GM18907 (cell line): ENCODE measurements at regions not wholly inside any gene's neighbourhood (a gene's known extent, or its start where the extent isn't known, plus 50 kb on each side); places are given as distances from the start of the nearest gene placed in this dataset.

ENCODE experiments used
- ATAC-seq: cut with Tn5 transposase; IDR thresholded peaks from one replicate; pipeline ENCODE4 v1.9.1; 2021; ENCODE audit warnings: mild to moderate bottlenecking, moderate library complexity; ENCODE audit not compliant: unreplicated experiment

DNA sequence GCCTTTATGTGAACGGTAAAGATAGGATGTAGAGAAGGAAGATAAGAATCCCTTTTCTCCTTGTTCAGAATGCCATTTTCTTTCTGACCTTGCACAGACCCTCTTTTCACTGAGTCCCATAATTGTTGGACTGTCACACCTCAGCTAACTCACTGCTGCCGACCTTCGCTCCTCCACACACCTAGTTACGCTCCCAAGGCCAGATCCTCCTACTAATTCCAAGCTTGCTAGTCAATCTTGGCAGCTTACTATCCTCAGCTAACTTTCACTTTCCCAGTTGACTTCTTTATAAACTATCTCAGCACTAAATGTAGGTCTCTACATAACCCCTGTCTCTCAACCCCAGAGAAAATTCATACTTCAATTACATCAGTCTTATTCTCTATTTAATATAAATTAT lies 471.8 kb upstream of the PRMT6 start:
- ATAC-seq: no peak

DNA sequence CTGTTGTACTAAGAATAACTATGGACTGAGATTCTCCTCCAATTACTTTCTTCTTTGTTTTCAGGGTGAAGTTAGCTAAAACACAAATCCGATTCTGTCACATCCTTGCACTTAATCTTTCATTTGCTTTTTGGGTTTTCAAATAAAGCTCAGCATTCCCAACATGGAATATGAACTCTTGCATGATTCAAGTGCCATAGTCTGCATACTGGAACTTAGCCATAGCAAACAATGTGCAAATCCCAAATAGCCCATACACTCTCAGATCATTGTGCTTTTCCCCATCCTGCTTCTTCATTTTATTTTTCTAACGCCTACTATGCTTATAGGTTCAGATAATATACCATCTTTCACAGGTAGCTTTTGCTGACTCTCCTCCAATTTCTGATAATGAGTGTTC lies 455.8 kb upstream of the PRMT6 start:
- no peak for ATAC-seq

DNA sequence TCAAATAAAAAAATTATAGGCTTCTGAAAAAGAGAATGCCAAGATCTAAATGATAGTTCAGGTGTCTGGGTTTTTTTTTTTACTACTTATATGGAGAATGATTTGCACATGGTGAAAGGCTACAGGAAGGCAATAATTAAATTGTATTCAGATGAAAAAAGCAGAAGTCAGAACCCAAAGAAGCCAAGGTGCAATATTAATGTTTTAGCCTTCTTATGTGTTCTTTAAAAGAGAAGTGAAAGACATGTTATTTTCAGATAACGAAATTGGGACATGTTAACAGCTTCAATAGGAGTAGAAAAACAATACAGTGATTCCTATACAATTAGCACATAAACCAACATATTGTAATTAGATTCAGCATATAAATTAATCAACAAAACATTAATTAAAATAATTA lies 452.9 kb upstream of the PRMT6 start:
- no peak for ATAC-seq

DNA sequence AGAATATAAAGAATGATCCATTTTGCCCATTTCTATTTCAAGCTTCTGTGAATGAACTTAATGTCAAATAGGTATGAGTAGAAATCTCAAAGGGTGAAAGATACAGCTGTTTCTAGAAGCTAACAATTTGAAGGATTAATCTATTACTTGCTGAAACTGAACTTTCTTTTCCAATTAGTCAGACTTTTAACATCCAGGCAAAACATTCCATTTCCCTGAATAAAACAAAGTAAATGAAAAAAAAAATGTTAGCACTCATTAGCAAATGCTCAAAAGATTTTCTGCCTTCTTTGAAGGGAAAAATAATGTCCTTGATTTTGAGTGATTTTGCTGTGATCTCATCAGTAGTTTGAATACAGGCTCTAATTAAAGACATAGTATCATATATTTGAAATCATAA lies 447.6 kb upstream of the PRMT6 start:
- ATAC-seq: no peak

DNA sequence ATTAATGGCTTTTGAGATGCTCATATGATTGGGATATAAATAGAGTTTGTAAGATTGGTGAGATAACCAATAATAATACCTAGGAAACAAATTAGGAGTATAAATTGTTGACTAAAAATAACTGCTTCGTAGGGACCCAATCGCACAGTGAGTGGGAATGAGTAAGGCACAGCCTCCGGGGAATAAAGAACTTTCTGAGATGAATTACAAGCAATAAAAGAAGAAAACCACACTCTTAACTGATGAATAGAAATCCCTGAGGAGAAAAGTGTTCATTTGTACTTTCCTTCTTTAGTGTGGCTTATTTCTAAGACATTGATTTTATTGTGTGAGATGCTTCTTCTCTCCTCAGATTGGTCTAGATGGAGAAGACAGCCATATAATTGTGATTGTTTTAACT lies 443.4 kb upstream of the PRMT6 start:
- no peak for ATAC-seq

DNA sequence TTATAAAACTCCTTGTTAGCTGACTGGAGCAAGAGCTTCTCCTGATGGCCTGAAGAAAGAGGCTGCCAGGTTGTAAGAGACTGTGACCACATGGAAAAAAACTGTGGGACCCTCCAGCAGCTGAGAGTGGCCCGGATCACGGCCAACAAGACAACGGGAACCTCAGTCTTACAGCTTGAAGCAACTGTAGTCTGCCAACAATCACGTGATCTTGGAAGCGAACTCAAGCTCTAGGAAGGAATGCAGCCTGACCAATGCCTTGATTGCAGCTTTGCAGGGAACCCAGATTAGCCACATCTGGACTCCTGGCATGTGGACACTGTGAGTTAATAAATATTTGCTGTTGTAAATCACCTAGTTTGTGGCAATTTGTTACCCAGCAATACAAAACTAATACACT lies 442.6 kb upstream of the PRMT6 start:
- ATAC-seq: no peak

DNA sequence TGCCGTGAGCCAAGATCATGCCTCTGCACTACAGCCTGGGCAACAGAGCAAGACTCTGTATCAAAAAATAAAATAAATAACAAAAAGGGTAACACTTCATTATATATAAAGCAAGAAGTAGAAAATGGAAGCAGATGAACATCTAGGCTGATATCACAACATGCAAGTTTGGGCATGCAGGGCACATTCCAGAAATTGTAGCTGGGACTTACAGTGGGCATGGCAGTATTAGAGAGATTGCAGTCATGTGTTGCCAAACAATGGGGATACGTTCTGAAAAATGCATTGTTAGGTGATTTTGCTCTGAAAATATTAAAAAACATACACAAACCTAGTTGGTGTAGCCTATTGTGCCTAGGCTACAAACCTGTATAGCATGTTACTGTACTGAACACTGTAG lies 441.0 kb upstream of the PRMT6 start:
- ATAC-seq: no peak

DNA sequence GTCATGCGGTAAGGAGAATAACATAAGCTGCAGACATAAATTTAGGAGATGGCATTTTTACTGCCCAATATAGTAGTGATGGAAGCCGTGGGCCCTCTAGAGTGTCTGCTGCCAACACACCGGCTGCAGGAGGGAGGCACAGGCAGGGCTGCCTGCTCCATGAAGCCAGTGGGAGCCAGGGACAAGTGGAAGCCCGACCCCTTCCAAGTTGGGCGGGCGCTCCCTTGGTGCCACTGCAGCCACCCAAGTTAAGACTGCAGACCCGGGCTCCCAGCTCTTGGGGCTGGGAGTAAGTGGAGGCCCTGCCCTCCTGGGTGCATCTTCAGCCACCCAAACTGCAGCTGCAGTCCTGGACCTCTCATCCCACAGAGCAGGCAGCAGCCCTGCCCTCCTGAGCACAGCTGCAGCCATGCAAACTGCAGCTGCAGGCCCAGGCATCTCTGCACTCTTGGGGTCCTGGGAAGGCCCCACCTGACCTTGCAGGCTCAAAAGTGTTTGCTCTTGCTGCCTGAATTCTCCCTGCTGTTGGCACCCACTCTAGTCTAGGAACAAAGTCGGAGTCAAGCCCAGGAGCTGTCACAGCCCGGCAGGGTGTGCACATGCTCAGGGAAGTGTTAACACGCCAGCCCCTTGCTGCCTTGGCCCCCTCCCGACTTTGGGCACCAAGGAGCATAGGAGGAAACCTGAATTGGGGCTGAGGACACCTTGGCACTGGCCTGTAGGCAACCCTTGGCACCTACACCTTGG lies 437.2 kb upstream of the PRMT6 start:
- no peak for ATAC-seq

DNA sequence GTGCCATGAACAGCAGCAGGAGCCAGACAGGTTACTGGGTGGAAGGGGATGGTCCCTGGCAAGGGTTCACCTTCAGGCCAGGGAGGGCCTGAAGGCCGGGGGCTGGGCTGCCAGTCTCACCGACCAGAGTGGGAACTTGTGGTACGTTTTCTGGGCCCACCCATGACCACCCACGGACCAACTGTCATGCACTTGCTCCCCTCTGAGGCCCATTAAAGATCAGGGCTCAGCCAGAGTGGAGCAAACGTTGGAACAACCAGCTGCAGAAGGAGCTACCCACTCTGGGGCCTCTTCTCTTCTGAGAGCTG lies 436.7 kb upstream of the PRMT6 start:
- no peak for ATAC-seq

DNA sequence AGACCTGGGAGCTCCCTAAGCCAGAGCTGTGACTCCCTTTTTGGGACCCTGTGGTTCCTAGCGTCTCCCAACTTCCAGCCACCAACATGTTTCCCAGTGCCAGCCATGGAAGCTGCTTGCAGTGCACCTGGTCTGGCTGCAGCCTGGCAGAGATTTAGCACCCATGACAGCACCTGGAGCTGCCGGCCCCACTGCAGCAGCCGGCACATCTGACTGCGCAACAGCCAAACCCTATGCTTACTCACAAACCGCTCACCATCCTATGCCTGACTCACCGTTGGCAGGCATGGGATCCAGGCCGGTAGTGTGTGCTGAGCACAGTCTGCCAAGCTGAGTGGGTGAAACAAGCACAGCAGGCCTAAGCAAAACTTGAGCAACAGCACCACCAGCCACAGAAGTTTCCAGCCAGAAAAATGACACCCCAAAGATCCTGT lies 435.9 kb upstream of the PRMT6 start:
- no peak for ATAC-seq

DNA sequence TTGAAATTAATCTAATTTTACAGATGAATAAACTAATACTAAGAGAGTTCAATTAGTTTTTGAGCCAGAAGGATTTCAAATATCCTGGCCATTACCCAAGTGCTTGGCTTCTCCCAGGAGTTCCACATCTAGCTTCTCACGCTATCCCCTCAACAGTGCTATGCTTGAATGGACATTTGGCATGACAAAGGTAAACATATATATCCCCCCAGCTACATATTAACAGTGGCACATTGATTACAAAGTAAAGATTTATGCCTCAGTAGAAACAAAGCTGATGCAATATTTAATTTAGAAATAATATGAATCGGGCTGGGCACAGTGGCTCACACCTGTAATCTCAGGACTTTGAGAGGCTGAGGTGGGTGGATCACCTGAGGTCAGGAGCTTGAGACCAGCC lies 434.6 kb upstream of the PRMT6 start:
- no peak for ATAC-seq

DNA sequence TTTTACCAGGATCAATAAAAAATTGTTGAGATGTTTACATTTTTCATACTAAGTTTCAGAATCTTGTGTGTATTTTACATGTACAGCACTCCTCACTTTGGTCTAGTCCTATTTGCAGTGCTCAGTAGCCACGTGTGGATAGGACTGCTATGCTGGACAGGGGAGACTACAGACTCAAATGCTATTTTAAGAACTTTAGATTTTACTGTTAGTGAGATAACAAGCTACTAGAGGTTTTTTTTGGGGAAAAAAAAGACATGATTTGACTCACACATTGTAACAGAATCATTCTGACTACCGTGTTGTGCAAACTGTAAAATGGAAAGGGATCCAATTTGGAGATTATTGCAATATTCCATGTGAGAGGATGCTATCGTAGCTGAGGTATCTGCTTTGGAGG lies 418.9 kb upstream of the PRMT6 start:
- no peak for ATAC-seq

DNA sequence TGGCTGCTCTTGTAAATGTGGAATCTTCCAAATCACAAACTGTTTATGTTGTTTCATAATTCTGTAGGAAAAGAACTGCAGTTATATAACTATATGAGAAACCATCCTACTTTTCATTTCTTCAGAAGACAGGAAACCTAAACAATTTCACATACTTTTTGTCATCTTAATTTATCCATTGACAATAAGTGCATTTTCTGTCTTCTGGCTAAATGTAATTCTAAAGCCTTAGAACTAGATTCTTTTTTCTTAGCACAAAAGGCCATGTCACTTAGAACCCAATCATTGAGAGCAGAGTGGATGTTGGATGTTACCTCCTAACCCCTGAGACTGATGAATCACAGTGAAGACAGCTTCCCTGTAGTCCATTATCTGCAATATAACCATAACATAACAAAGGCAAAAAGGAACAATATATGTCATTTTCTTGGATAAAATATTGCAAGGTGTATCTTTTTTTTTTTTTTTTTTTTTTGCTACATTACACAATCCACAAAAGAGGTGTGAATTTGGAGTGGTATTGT lies 410.2 kb upstream of the PRMT6 start:
- ATAC-seq: no peak

DNA sequence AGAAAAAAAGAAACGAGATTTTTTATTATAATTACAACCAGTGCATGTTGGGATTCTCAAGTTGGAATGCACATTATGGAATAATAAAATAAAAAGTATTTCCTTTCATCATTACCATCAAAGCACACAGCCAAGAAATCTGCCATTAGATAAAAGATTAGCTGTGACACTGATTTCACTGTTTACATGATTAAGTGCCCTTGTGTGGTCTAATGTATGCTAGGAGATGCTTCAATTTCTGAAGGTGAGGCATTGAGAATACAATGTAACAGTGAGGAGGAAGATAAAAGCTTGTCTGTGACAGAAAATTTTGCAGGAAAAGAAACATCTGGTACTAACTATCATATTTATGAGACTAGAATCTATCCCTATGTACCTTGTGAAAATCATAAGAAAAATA lies 409.7 kb upstream of the PRMT6 start:
- no peak for ATAC-seq

DNA sequence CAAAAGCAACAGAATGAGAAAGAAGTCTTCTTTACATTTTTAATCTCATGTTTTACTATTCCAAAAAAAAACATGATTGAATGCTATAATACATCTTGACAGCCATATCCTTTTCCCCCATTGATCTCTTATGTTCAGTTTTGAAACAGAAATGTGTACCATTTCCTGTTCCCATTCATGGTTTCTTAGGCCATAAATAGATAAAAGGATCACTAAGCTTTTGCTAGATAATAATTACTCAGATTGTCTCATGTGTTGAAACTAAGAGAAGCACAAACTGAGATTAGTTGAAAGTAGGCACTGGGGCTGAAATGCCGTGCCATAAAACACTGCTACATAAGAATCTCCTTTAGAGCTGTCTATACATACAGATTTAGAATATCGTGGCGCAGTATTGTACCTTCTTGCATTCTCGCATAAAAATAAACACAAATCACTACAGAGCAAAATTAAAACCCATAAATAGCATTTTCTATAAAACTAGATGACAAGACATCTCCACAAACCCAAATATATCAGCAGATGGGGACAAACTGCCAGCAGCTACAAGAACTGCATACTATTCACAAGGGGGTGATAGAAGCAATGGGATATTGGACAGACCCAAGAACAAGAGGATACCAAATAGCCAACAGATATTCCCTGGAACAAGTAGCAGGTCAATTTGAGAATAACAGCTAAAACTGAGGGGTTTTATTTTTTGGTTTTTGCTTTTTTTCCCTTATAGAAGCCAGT lies 405.3 kb upstream of the PRMT6 start:
- ATAC-seq: peak; percentile 79

DNA sequence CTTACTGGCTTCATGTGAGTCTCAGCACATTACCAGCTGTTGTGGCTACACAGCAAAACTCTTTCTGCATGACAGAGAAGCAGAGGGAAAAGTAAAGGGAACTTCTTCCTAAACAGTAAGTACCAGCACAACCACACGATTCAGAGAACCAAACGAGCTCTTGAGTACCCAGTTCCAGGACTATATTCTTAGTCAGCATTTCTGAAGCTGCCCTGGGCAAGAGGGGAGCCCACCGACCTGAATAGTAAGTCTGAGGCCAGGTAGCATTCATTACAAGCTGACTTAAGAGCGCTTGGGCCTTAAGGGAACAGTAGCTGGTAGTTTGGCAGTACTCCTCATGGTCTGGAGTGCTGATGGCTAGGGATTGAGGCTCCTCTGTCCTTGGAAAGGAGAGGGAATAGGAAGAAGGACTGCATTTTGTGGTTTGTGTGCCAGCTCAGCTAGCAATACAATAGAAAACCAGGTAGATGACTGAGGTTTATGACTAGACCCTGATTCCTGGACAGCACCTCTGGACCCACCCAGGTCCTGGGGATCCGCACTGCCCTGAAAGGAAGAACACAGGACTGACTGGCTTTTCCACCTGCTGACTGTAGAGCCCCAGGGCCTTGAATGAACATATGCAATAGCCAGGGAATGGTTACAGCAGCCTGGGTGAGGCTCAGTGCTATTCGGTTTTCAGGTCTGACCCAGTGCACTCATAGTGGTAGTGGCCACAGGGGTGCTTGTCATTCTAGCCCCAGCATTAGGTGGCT lies 396.8 kb upstream of the PRMT6 start:
- no peak for ATAC-seq

DNA sequence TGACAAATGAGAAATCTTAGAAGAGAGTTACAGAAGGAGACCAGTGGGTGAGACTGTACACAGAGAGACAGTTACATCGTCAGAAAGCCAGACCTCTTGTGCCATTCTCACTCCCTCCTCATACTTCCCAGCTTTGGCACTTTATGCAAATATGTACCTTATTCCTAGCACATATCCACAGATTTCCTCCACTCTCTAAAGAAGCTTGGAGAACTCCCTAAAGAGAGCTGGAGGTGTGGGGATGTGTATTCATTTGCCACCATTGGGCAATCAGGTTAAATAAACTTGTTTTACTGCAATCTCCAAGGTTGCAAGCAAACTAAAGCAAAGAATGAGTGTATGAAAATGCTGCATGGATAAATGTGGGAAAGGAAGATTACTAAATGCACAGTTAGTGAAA lies 380.9 kb upstream of the PRMT6 start:
- no peak for ATAC-seq

DNA sequence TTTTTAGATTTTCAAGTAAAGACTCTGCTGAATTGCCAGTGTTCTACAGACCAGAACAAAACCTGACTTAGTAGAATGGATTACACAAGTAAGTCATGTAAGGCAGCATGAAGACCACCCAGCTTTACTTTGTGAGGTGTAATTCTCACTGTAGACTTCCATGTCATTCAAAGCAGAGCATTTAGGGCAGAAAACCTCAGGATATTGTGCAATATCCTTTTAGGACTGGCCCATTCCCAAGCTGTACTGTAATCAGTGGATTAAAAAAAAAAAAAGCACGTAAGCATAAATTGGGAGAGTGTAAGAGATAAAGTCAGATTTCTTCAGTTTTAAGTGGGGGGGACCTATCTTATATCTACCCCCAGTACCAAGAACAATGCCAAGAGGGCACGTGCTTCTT lies 380.5 kb upstream of the PRMT6 start:
- no peak for ATAC-seq

DNA sequence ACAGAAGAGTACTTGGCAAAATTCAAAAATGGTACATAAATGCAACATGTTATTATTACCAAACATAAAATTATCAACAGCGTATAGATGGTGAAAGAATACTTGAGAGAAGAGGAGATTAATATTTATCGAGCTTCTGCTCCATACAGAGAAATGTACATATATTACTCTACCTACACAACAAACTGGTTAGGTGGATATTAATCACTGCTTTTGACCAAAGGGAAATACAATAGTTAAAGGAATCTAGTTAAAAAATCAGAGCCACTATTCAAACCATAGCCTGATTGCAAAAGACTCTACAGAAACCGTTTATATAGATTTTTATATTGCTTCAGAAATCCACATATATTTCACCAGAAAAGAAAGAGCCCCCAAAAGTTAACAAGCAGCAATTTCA lies 379.3 kb upstream of the PRMT6 start:
- no peak for ATAC-seq

DNA sequence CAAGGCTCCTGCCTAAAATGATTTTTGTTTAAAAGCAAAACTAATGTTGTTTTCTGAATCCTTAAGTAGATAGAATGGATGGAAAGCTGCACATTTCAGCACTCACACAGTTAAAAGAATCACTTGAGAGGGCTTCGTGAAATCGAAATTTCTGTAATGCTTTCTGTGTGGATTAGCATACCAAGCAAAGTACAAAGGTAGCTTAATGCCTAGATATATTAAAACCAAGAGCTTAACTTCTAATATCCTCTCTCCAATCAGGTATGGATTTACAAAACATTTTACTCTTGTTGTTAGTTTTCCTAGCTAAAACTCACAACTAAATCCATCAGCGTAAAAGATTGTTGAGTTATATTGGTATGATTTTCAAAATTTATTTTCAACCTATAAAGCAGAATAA lies 378.8 kb upstream of the PRMT6 start:
- no peak for ATAC-seq

DNA sequence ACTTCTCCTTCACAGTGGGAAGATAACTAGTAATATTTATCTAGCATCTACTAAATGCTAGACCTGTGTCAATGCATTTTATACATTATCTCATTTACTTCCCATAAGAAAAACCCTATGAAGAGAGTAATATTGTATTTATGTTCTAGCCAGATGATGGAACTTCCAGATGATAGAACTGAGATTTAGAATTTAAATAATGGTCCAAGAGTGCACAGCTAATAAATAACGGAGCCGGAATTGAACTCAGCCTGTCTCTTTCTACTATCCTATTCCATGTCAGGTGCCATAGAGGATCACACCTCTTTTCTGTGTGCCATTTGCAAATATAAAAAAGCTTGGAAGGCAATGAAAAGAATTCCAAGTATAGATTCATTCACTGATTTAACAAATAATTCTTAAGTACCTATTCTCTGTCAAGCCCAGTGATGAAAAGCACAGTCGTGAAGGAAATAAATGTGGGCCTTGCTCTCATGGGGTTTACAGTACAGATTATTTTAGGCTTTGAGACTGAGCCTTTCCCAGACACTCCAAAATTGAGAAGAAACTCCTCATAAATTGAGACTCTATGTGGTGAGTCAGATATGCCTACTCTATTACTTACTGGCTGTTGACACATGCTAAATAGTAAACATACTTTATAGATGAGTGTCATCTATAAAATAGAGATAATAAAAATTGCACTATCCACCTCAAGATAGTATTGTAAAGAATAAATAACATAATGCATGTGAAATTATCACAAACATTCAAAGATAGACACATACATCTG lies 378.0 kb upstream of the PRMT6 start:
- ATAC-seq: no peak
